ENCODE measurements at regions not wholly inside any gene's neighbourhood (a gene's known extent, or its start where the extent isn't known, plus 50 kb on each side); places are given as distances from the start of the nearest gene placed in this dataset.

GRCh38 chr4:141395919-141396318, 175.2 kb downstream of the ZNF330 start:
- DNase-seq (ENCODE audit: low read depth in 3 of 3, low spot score in 1 of 3), result no peak

- no peak for DNase-seq (ENCODE audit: low read depth in 3 of 3, low spot score in 1 of 3)
Measured at GRCh38 chr4:141402712-141403111, 182.0 kb downstream of the ZNF330 start.

GRCh38 chr4:141403782-141404181, 183.1 kb downstream of the ZNF330 start:
- no peak for DNase-seq (ENCODE audit: low read depth in 3 of 3, low spot score in 1 of 3)

GRCh38 chr4:141406237-141406636, 185.5 kb downstream of the ZNF330 start:
- no peak for DNase-seq (ENCODE audit: low read depth in 3 of 3, low spot score in 1 of 3)

GRCh38 chr4:141409556-141409955, 188.9 kb downstream of the ZNF330 start:
- DNase-seq (ENCODE audit: low read depth in 3 of 3, low spot score in 1 of 3), result no peak

- no peak for DNase-seq (ENCODE audit: low read depth in 3 of 3, low spot score in 1 of 3)
Measured at GRCh38 chr4:141410839-141411238, 190.1 kb downstream of the ZNF330 start.

GRCh38 chr4:141411936-141412335, 191.2 kb downstream of the ZNF330 start:
- no peak for DNase-seq (ENCODE audit: low read depth in 3 of 3, low spot score in 1 of 3)

- DNase-seq (ENCODE audit: low read depth in 3 of 3, low spot score in 1 of 3), result no peak
Measured at GRCh38 chr4:141413366-141413765, 192.7 kb downstream of the ZNF330 start.

- DNase-seq (ENCODE audit: low read depth in 3 of 3, low spot score in 1 of 3), result no peak
Measured at GRCh38 chr4:141415651-141416050, 195.0 kb downstream of the ZNF330 start.

- no peak for DNase-seq (ENCODE audit: low read depth in 3 of 3, low spot score in 1 of 3)
Measured at GRCh38 chr4:141416219-141416618, 195.5 kb downstream of the ZNF330 start.

GRCh38 chr4:141416677-141417363, 196.1 kb downstream of the ZNF330 start:
- no peak for DNase-seq (ENCODE audit: low read depth in 3 of 3, low spot score in 1 of 3)

- no peak for DNase-seq (ENCODE audit: low read depth in 3 of 3, low spot score in 1 of 3)
Measured at GRCh38 chr4:141417387-141417786, 196.7 kb downstream of the ZNF330 start.

- no peak for DNase-seq (ENCODE audit: low read depth in 3 of 3, low spot score in 1 of 3)
Measured at GRCh38 chr4:141425124-141425523, 204.4 kb downstream of the ZNF330 start.

- DNase-seq (ENCODE audit: low read depth in 3 of 3, low spot score in 1 of 3), result no peak
Measured at GRCh38 chr4:141427726-141428296, 207.1 kb downstream of the ZNF330 start.

GRCh38 chr4:141429933-141430332, 206.4 kb upstream of the IL15 start:
- no peak for DNase-seq (ENCODE audit: low read depth in 3 of 3, low spot score in 1 of 3)

GRCh38 chr4:141430686-141431085, 205.7 kb upstream of the IL15 start:
- no peak for DNase-seq (ENCODE audit: low read depth in 3 of 3, low spot score in 1 of 3)

- DNase-seq (ENCODE audit: low read depth in 3 of 3, low spot score in 1 of 3), result no peak
Measured at GRCh38 chr4:141432000-141432712, 204.2 kb upstream of the IL15 start.

- DNase-seq (ENCODE audit: low read depth in 3 of 3, low spot score in 1 of 3), result no peak
Measured at GRCh38 chr4:141435446-141436225, 200.7 kb upstream of the IL15 start.

- no peak for DNase-seq (ENCODE audit: low read depth in 3 of 3, low spot score in 1 of 3)
Measured at GRCh38 chr4:141439223-141439622, 197.2 kb upstream of the IL15 start.

GRCh38 chr4:141447761-141448160, 188.6 kb upstream of the IL15 start:
- DNase-seq (ENCODE audit: low read depth in 3 of 3, low spot score in 1 of 3), result no peak

GRCh38 chr4:141448490-141448889, 187.9 kb upstream of the IL15 start:
- no peak for DNase-seq (ENCODE audit: low read depth in 3 of 3, low spot score in 1 of 3)

- no peak for DNase-seq (ENCODE audit: low read depth in 3 of 3, low spot score in 1 of 3)
Measured at GRCh38 chr4:141449927-141450326, 186.5 kb upstream of the IL15 start.

All from stimulated activated CD4-positive, alpha-beta T cell treated with anti-CD3 and anti-CD28 coated beads, TNF-alpha, amount 100 ng/mL, for 1 hour (primary cell).